H1 (cell line): ENCODE measurements at regions not wholly inside any gene's neighbourhood (a gene's known extent, or its start where the extent isn't known, plus 50 kb on each side); places are given as distances from the start of the nearest gene placed in this dataset.
A peak's percentile ranks its signal among the peaks of the same experiment; 100 is the strongest.

Experiments
- EZH2 ChIP-seq: fragments of 200-600 bp; sonication (generic); IDR thresholded peaks from 2 replicates; pipeline ENCODE4 v1.7.1; 2012; ENCODE audit warnings: low read depth, mild to moderate bottlenecking, moderate library complexity, low read length, inconsistent platforms; ENCODE audit not compliant: severe bottlenecking
- JUN ChIP-seq: IDR thresholded peaks from 2 replicates; pipeline ENCODE4 v1.6.1; 2011; ENCODE audit warnings: low read depth, mild to moderate bottlenecking, improper control_type of control experiment, low read length
- JUND ChIP-seq: IDR thresholded peaks from 2 replicates; pipeline ENCODE4 v1.6.1; 2011; ENCODE audit warnings: mild to moderate bottlenecking, improper control_type of control experiment, low read length
- MAFK ChIP-seq: IDR thresholded peaks from 2 replicates; pipeline ENCODE4 v1.6.1; 2012; ENCODE audit warnings: low read depth, mild to moderate bottlenecking, improper control_type of control experiment, low read length
- POLR2A ChIP-seq, 2 experiments: IDR thresholded peaks; 1 replicate in 1 of 2; 2 replicates in 1 of 2; pipeline ENCODE4 v1.6.1; 2011; ENCODE audit warnings: low read depth in 2 of 2, low read length in 2 of 2, mild to moderate bottlenecking in 2 of 2; ENCODE audit errors: control extremely low read depth in 1 of 2
- RXRA ChIP-seq: IDR thresholded peaks from 2 replicates; pipeline ENCODE4 v1.6.1; 2011; ENCODE audit warnings: low read depth, mild to moderate bottlenecking, low read length, moderate library complexity; ENCODE audit not compliant: insufficient read depth
- SP1 ChIP-seq: IDR thresholded peaks from 2 replicates; pipeline ENCODE4 v1.6.1; 2011; ENCODE audit warnings: low read depth, low read length
- SUZ12 ChIP-seq: fragments of 200-600 bp; sonication (generic); IDR thresholded peaks from 2 replicates; pipeline ENCODE4 v1.6.1; 2012; ENCODE audit warnings: mild to moderate bottlenecking, inconsistent platforms, low read length, moderate library complexity, mixed read lengths
- TEAD4 ChIP-seq: IDR thresholded peaks from 2 replicates; pipeline ENCODE4 v1.6.1; 2012; ENCODE audit warnings: low read depth, low read length, inconsistent platforms, mixed read lengths
- TF ChIP-seq, protein P1 (sequence below): IDR thresholded peaks from 2 replicates; pipeline ENCODE4 v1.6.1; 2011; ENCODE audit warnings: low read depth, mild to moderate bottlenecking, low read length; ENCODE audit not compliant: insufficient read depth
- TF ChIP-seq, protein P2 (sequence below), 3 experiments: IDR thresholded peaks; 1 replicate in 2 of 3; 2 replicates in 1 of 3; pipeline versions ENCODE4 v1.5.1 to v1.6.1; 2011; ENCODE audit warnings: low read length in 3 of 3, mild to moderate bottlenecking in 3 of 3, inconsistent platforms in 2 of 3, low read depth in 1 of 3, moderate library complexity in 1 of 3; ENCODE audit not compliant: insufficient read depth in 1 of 3; ENCODE audit errors: control extremely low read depth in 1 of 3

DNA sequence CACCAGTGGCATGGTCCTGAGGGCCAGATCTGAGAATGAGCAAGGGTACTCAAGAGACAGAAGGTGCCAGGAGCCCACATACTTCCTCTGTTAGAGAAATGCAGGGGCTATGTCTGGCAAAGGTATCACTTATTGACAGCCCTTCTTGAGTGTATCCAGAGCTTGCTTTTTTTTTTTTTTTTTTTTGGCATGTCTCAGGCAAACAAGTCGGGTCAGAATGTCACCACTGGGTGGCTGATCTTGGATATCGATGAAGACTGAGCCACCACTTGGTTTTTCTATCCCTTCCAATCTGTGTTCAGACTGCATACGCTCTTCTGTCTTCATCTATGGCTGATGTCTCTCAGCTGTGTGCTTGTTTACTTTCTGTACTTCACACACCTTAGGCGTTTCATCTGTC is 363.4 kb upstream of the C2CD4B start:
- TF ChIP-seq POLR2A (IDR thresholded peaks at IDR 0.05; ENCODE audit: control extremely low read depth in 1 of 2, low read depth in 2 of 2, low read length in 2 of 2) = no peak
- TF ChIP-seq TEAD4 = no peak
- TF ChIP-seq, protein P1, sequence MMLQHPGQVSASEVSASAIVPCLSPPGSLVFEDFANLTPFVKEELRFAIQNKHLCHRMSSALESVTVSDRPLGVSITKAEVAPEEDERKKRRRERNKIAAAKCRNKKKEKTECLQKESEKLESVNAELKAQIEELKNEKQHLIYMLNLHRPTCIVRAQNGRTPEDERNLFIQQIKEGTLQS = no peak
- TF ChIP-seq, protein P2, sequence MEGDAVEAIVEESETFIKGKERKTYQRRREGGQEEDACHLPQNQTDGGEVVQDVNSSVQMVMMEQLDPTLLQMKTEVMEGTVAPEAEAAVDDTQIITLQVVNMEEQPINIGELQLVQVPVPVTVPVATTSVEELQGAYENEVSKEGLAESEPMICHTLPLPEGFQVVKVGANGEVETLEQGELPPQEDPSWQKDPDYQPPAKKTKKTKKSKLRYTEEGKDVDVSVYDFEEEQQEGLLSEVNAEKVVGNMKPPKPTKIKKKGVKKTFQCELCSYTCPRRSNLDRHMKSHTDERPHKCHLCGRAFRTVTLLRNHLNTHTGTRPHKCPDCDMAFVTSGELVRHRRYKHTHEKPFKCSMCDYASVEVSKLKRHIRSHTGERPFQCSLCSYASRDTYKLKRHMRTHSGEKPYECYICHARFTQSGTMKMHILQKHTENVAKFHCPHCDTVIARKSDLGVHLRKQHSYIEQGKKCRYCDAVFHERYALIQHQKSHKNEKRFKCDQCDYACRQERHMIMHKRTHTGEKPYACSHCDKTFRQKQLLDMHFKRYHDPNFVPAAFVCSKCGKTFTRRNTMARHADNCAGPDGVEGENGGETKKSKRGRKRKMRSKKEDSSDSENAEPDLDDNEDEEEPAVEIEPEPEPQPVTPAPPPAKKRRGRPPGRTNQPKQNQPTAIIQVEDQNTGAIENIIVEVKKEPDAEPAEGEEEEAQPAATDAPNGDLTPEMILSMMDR (IDR thresholded peaks at IDR 0.05; ENCODE audit: control extremely low read depth in 1 of 3, insufficient read depth in 1 of 3, low read depth in 1 of 3, low read length in 3 of 3) = peak in 1 of 3 experiments; percentile 12; a peak in 1 of 4 replicates
- TF ChIP-seq SUZ12 = no peak
- TF ChIP-seq MAFK = no peak
- TF ChIP-seq JUND = no peak
- no peak for TF ChIP-seq EZH2
- no peak for TF ChIP-seq JUN
- no peak for TF ChIP-seq SP1
- no peak for TF ChIP-seq RXRA
